Endothelial cell of umbilical vein (primary cell): ENCODE measurements at regions not wholly inside any gene's neighbourhood (a gene's known extent, or its start where the extent isn't known, plus 50 kb on each side); places are given as distances from the start of the nearest gene placed in this dataset.
"Not testable (repeated sequence)": the region's sequence is repeated elsewhere in the genome, so short reads cannot be mapped to it uniquely, and the experiment has no call there.

Experiments
- BruUV-seq: library from RNA; stranded (reverse); fragments of 400-500 nt; replicated peaks from 2 replicates; lab custom pipeline; 2021; lab: Mats Ljungman, UMichigan
- CTCF ChIA-PET: fragments of 300-600, 350-600 bp; sonication (Branson Sonifier 250); formaldehyde crosslinking; loops from one replicate; lab custom pipeline; 2021; ENCODE audit warnings: antibody characterized with exemption, inconsistent platforms; lab: Charles Lee
- POLR2A ChIA-PET: fragments of 300-600, 350-600 bp; sonication (Branson Sonifier 250); formaldehyde crosslinking; loops from one replicate; lab custom pipeline; 2021; ENCODE audit warnings: antibody characterized with exemption, inconsistent platforms; lab: Charles Lee
- DNase-seq: peaks from one replicate; pipeline ENCODE4 v3.0.0-alpha.2; 2011; ENCODE audit warnings: low read depth, low spot score
- FAIRE-seq: peaks from 2 replicates; lab custom pipeline; 2011; peaks lifted over from hg19 to GRCh38; lab: Jason Lieb, UNC
- H2AFZ ChIP-seq: 2 replicates; pipeline ENCODE4 v1.6.0; 2012; ENCODE audit warnings: low read depth, low read length, control low read depth, inconsistent platforms
- H3K27ac ChIP-seq: 2 replicates; pipeline ENCODE4 v1.5.1; 2011; ENCODE audit warnings: low read depth, mild to moderate bottlenecking, control low read depth, low read length, moderate library complexity; ENCODE audit not compliant: insufficient read depth
- H3K27me3 ChIP-seq, 2 experiments: 2 replicates each; pipeline versions ENCODE4 v1.6.0 to v1.6.1; 2011; ENCODE audit warnings: low read length in 2 of 2, mixed read lengths in 1 of 2; ENCODE audit not compliant: control insufficient read depth in 2 of 2, insufficient read depth in 2 of 2
- H3K36me3 ChIP-seq, 2 experiments: 2 replicates in 1 of 2; 3 replicates in 1 of 2; pipeline ENCODE4 v1.5.1; 2011; ENCODE audit warnings: low read length in 2 of 2, mild to moderate bottlenecking in 1 of 2, moderate library complexity in 1 of 2; ENCODE audit not compliant: control insufficient read depth in 2 of 2, insufficient read depth in 2 of 2; ENCODE audit errors: extremely low read depth in 1 of 2
- H3K4me1 ChIP-seq: 3 replicates; pipeline ENCODE4 v1.5.1; 2011; ENCODE audit warnings: mild to moderate bottlenecking, low read length; ENCODE audit not compliant: control insufficient read depth, insufficient read depth; ENCODE audit errors: extremely low read depth
- H3K4me2 ChIP-seq: 2 replicates; pipeline ENCODE4 v1.6.1; 2011; ENCODE audit warnings: low read length, control low read depth, mixed read lengths; ENCODE audit not compliant: insufficient read depth
- H3K4me3 ChIP-seq, 3 experiments: fragments of 200-600 bp in 1 of 3; sonication (generic), shearing (Covaris generic) in 1 of 3; replicated peaks in 1 of 3; 2 replicates each; pipeline ENCODE4 v1.5.1; 2011 to 2016; ENCODE audit warnings: control low read depth in 3 of 3, low read length in 3 of 3, mild to moderate bottlenecking in 2 of 3, inconsistent platforms in 1 of 3, low read depth in 1 of 3, moderate library complexity in 1 of 3; ENCODE audit not compliant: insufficient read depth in 1 of 3
- H3K79me2 ChIP-seq: 2 replicates; pipeline ENCODE4 v1.6.0; 2012; ENCODE audit warnings: low read length, inconsistent platforms; ENCODE audit not compliant: control insufficient read depth, insufficient read depth
- H3K9ac ChIP-seq: replicated peaks from 2 replicates; pipeline ENCODE3; 2011; ENCODE audit warnings: low read length, control low read depth; ENCODE audit not compliant: insufficient read depth; ENCODE audit errors: extremely low read depth
- H3K9me1 ChIP-seq: replicated peaks from 3 replicates; pipeline ENCODE4 v1.6.0; 2011; ENCODE audit warnings: mild to moderate bottlenecking, low read length; ENCODE audit not compliant: control insufficient read depth, insufficient read depth; ENCODE audit errors: extremely low read depth
- H3K9me3 ChIP-seq: replicated peaks from 2 replicates; pipeline ENCODE4 v1.5.1; 2012; ENCODE audit warnings: low read length, inconsistent platforms; ENCODE audit not compliant: control insufficient read depth, insufficient read depth
- H4K20me1 ChIP-seq: replicated peaks from 2 replicates; pipeline ENCODE3; 2011; ENCODE audit warnings: mild to moderate bottlenecking, low read length; ENCODE audit not compliant: control insufficient read depth, insufficient read depth; ENCODE audit errors: extremely low read depth
- EZH2 ChIP-seq: IDR thresholded peaks from 2 replicates; pipeline ENCODE4 v1.6.1; 2012; ENCODE audit warnings: borderline replicate concordance, low read depth, mild to moderate bottlenecking, moderate library complexity, low read length, inconsistent platforms; ENCODE audit not compliant: severe bottlenecking
- FOS ChIP-seq: IDR thresholded peaks from 2 replicates; pipeline ENCODE4 v1.6.1; 2011; ENCODE audit warnings: mild to moderate bottlenecking, low read length, moderate library complexity, borderline replicate concordance; ENCODE audit not compliant: insufficient read depth
- GATA2 ChIP-seq: IDR thresholded peaks from 2 replicates; pipeline ENCODE4 v1.7.0; 2011; ENCODE audit warnings: low read depth, mild to moderate bottlenecking, moderate library complexity, mixed read lengths, low read length; ENCODE audit not compliant: insufficient read length, insufficient read depth
- MAX ChIP-seq: IDR thresholded peaks from 2 replicates; pipeline ENCODE4 v1.6.1; 2011; ENCODE audit not compliant: insufficient read depth, insufficient read length
- POLR2A ChIP-seq: IDR thresholded peaks from 2 replicates; pipeline ENCODE4 v1.6.1; 2012; ENCODE audit warnings: low read depth, mild to moderate bottlenecking, control low read depth, low read length
- dilution Hi-C: fragments of 300-500 bp; cut with MboI; formaldehyde crosslinking; loops from one replicate; pipeline ENCODE4 v1.15.0; 2019; ENCODE audit warnings: low sequenced_read_pairs; ENCODE audit not compliant: extremely low pct_ligation_motif_present
- intact Hi-C: fragments of 100-400 bp; cut with micrococcal nuclease; formaldehyde crosslinking; loops from one replicate; pipeline ENCODE4 v1.10.0; 2022
- TF ChIP-seq, protein P1 (sequence below), 2 donors: IDR thresholded peaks; 1 replicate in 1 of 2; 2 replicates in 1 of 2; pipeline ENCODE4 v1.5.1; 2011; ENCODE audit warnings: low read length in 2 of 2, mild to moderate bottlenecking in 2 of 2, moderate library complexity in 2 of 2, control low read depth in 1 of 2, inconsistent platforms in 1 of 2, low read depth in 1 of 2; ENCODE audit not compliant: insufficient read depth in 1 of 2; ENCODE audit errors: extremely low read depth in 1 of 2

GRCh38 chr2:136314240-136314639 lies 196.3 kb upstream of the CXCR4 start:
- DNase-seq (no peak), FAIRE-seq (no peak)
- no TSS peak for BruUV-seq
- Histone ChIP-seq H3K36me3 (no peaks in the 10 kb centered on the region), H3K9me3 (no peaks in the 10 kb centered on the region), H2AFZ (no peak overlapping the region), H3K4me3 (no peak overlapping the region), H3K4me2 (no peak overlapping the region), H3K27me3 (no peaks in the 10 kb centered on the region), H3K9me1 (no peaks in the 10 kb centered on the region), H3K27ac (no peak overlapping the region), H4K20me1 (no peaks in the 10 kb centered on the region), H3K79me2 (no peaks in the 10 kb centered on the region), H3K4me1 (no peaks in the 10 kb centered on the region), H3K9ac (no peak overlapping the region)
- CTCF ChIA-PET: no interaction called here
- dilution Hi-C loops (no loop called here), intact Hi-C loops (no loop called here)
- TF ChIP-seq POLR2A (no peak), MAX (no peak), FOS (no peak), EZH2 (no peak), GATA2 (no peak)
- TF ChIP-seq, protein P1, sequence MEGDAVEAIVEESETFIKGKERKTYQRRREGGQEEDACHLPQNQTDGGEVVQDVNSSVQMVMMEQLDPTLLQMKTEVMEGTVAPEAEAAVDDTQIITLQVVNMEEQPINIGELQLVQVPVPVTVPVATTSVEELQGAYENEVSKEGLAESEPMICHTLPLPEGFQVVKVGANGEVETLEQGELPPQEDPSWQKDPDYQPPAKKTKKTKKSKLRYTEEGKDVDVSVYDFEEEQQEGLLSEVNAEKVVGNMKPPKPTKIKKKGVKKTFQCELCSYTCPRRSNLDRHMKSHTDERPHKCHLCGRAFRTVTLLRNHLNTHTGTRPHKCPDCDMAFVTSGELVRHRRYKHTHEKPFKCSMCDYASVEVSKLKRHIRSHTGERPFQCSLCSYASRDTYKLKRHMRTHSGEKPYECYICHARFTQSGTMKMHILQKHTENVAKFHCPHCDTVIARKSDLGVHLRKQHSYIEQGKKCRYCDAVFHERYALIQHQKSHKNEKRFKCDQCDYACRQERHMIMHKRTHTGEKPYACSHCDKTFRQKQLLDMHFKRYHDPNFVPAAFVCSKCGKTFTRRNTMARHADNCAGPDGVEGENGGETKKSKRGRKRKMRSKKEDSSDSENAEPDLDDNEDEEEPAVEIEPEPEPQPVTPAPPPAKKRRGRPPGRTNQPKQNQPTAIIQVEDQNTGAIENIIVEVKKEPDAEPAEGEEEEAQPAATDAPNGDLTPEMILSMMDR (IDR thresholded peaks at IDR 0.05; ENCODE audit: extremely low read depth in 1 of 2, insufficient read depth in 1 of 2, low read depth in 1 of 2, low read length in 2 of 2): no peak
- POLR2A ChIA-PET: no interaction called here

- BruUV-seq, H4K20me1 ChIP-seq, H3K4me2 ChIP-seq, CTCF ChIA-PET, H3K4me1 ChIP-seq, H3K27me3 ChIP-seq, FAIRE-seq, H2AFZ ChIP-seq, H3K4me3 ChIP-seq, H3K79me2 ChIP-seq, POLR2A ChIA-PET, H3K9me1 ChIP-seq, intact Hi-C loops, H3K36me3 ChIP-seq, H3K9ac ChIP-seq, DNase-seq, dilution Hi-C loops, H3K9me3 ChIP-seq, H3K27ac ChIP-seq: not testable (repeated sequence)
Observed at GRCh38 chr2:136312568-136312967, 194.6 kb upstream of the CXCR4 start.
